CD4-positive, alpha-beta T cell treated with Interferon alpha-2 for 1 hour (primary cell): ENCODE measurements at regions not wholly inside any gene's neighbourhood (a gene's known extent, or its start where the extent isn't known, plus 50 kb on each side); places are given as distances from the start of the nearest gene placed in this dataset.

Experiments
- DNase-seq, 2 donors: peaks; one replicate each; pipeline ENCODE4 v3.0.0-alpha.2; 2020 to 2022

- no peak for DNase-seq
These were observed 58.3 kb downstream of the CXCL12 start for GRCh38 chr10:44326474-44327030.

DNA sequence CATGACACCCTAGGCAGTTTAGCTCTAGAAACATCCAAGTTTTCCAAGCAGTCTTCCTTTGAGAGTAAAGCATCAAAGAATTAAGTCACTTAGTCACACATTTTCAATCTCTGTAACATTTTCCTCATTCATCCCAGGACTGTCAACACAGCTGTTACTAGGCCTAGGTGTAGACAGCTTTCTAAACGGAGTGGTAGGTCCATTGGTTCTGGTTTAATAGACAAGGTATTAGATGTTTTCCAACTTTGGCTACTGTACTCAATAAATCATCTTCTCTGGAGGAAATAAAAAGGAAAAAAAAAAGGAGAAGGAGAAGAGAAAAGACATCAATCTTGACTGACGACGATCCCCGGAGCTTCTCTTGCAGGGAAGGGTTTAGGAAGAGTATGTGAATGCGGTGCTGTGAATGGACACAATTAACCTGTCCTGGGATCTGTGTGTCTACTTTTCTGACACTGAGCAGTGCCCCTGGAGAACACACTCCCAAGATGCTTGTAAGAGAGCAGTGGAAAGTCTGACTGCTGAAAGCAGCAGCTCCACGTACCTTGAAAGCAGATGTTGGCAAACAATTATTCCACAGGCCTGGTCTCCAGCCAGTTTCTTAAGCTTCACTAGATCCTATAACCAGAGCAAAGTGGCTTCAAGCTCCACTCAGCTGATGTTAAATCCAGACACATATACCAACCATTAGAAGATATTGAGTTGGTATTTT is 59.1 kb downstream of the CXCL12 start:
- no peak for DNase-seq

DNA sequence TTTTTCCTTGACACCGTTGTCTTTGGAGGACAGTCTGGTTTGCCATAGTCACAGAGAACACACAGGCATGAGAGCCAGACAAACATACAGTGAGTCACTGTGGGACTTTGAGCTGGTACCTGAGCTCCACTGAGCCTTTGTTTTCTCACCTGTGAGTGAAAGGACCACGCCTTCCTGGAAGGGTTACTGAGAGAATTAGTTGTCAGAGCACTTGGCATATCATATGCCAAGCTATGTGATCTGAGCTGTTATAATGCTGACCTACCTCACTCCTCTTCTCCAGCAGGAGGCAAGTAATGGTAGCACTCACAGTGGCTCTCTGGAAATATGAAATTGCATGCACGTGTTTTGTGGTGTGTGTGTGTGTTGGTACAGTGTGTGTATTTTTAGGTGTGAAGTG is 59.7 kb downstream of the CXCL12 start:
- no peak for DNase-seq

- no peak for DNase-seq
These were observed 61.1 kb downstream of the CXCL12 start for GRCh38 chr10:44323838-44324237.

GRCh38 chr10:44322137-44322536 is 62.8 kb downstream of the CXCL12 start:
- DNase-seq: no peak

DNA sequence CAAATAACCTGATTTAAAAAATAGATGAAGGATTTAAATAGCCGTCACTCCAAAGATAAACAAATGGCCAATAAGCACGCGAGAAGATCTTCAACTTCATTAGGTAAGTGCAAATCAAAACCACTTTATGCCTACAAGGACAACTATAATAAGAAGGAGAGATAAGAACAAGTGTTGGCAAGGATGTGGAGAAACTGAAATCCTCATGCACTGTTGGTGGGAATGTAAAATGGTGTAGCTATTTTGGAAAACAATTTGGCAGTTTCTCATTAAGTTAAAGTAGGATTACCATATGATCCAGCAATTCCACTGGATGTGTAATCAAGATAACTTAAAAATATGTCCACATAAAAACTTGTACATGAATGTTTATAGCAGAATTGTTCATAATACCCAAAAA is 64.1 kb downstream of the CXCL12 start:
- DNase-seq: no peak

GRCh38 chr10:44317856-44318255 is 67.0 kb downstream of the CXCL12 start:
- DNase-seq: no peak

- no peak for DNase-seq
These were observed 68.0 kb downstream of the CXCL12 start for GRCh38 chr10:44316922-44317215.

DNA sequence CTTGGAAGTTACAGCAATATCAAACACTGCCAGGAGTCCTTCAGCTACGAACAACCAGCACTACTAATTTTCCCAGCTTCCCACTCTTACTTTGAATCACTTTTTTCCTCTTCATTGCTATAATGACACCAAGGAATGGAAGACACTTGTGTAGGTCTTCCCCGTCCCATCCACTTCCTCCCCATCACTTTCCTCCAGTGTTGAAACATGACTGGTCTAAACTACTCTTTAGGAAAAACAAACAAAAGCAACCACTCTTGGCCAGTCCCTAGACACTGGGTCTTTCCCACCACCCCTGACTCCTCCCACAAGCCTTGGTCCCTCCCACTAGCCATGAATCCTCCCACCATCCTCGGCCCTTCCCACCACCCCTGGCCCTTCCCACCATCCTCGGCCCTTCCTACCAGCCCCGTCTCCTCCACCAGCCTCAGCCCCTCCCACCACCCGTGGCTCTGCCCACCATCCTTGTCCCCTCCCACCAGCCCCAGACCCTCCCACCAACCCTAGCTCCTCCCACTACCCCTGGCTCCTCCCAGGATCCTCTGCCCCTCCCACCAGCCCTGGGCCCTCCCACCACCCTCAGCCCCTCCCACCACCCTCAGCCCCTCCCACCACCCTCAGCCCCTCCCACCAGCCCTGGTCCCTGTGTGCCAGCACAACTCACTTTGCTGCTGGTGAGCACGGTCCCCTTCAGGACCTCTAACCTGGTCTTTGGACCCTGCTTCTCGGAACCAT is 68.5 kb downstream of the CXCL12 start:
- peak; percentile 9 to 21 for DNase-seq

GRCh38 chr10:44314802-44315460 is 70.0 kb downstream of the CXCL12 start:
- no peak for DNase-seq

GRCh38 chr10:44313761-44314165 is 71.1 kb downstream of the CXCL12 start:
- DNase-seq: no peak

GRCh38 chr10:44312401-44312800 is 72.5 kb downstream of the CXCL12 start:
- no peak for DNase-seq

- no peak for DNase-seq
These were observed 73.3 kb downstream of the CXCL12 start for GRCh38 chr10:44311563-44312051.

GRCh38 chr10:44310762-44311562 is 73.9 kb downstream of the CXCL12 start:
- DNase-seq: peak; percentile 68 to 73

DNA sequence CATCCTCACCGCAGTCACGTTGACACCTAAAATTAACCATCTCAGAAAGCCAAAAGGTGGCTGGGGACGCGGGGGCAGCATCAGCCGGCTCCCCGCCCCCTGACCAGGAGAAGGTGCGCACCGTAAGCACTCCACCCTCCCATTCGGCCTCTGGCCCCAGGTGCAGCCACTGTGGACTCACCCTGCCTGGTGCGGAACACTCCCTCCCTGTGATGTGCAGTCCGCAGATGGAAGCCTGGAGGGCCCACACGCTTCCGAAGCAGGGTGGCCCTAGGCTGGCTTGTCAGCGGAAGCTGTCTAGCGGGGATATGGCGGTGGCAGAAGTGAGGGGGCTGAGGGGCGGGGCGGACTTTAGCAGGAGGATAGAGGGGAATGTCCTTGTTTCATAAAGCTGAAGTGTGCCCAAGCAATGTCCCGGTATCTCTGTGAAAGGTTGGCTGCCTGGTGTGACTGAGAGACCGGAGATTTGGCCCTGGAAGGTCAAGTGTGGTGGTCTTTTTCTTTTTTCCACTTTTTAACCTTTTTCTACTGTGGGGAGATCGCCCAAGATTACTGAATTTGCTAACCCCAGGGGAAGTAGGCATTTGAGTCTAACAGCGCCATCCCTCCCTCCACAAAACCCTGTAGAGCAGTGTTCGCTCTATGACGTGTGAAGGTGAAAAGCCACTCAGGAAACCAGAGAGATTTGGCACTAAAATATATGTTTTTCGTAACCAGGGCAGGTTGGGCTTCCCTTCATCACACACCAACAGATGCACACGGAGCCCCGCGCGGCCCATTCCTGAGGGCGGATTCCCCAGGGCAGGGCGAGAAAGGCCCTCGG is 74.7 kb downstream of the CXCL12 start:
- DNase-seq: peak; percentile 14 to 36

- no peak for DNase-seq
These were observed 75.5 kb downstream of the CXCL12 start for GRCh38 chr10:44309361-44309760.

GRCh38 chr10:44308935-44309334 is 76.0 kb downstream of the CXCL12 start:
- DNase-seq: no peak

DNA sequence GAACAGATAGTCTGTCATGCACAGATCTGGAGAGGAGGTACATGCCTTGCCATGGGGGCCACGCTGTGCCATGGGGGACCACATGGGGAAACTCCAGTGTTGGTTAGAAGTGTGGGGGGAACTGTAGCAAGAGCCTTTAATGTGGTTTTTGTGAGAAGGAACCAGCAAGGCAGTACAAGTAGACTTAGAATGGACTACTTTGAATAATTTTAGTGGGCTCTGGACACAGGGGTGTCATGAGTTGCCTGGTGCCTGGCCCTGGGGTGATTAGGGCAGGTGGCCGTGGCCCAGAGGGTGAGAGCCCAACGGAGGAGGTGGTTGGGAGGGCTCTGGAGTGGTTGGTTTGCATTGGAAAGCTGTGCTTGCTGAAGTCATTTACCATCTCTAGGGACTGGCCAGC is 77.2 kb downstream of the CXCL12 start:
- DNase-seq: no peak

- peak in 1 of 2 donors; percentile 6 for DNase-seq
These were observed 78.1 kb downstream of the CXCL12 start for GRCh38 chr10:44306762-44307161.

- no peak for DNase-seq
These were observed 78.7 kb downstream of the CXCL12 start for GRCh38 chr10:44306147-44306710.

DNA sequence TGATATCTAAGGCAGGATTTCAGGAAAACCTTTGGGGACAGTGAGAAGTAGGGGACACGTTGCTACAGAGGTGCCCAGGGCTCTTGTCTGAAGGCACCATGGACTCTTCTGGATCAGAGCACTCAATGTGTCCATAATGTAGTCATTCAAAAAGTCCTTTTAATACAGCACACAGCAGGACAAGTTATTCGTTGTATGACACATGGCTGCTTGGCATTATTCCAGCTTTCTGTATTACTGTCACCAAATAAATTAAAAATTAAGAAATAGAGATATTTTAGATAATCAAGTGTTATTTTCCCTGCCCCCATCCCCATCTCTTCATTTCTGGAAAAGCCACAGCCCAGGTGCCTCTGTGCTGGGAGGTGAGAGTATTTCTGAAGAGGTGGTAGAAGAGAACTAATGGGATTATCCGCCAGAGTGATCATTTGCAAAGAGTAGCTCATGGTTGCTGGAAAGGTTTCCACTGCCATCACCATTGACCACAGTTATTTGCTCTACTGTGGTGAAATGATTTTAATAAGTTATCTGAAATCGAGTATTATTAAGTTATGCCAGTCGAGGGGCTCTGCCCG is 83.0 kb downstream of the CXCL12 start:
- no peak for DNase-seq
